ENCODE measurements at regions not wholly inside any gene's neighbourhood (a gene's known extent, or its start where the extent isn't known, plus 50 kb on each side); places are given as distances from the start of the nearest gene placed in this dataset.

- TF ChIP-seq, protein P1, sequence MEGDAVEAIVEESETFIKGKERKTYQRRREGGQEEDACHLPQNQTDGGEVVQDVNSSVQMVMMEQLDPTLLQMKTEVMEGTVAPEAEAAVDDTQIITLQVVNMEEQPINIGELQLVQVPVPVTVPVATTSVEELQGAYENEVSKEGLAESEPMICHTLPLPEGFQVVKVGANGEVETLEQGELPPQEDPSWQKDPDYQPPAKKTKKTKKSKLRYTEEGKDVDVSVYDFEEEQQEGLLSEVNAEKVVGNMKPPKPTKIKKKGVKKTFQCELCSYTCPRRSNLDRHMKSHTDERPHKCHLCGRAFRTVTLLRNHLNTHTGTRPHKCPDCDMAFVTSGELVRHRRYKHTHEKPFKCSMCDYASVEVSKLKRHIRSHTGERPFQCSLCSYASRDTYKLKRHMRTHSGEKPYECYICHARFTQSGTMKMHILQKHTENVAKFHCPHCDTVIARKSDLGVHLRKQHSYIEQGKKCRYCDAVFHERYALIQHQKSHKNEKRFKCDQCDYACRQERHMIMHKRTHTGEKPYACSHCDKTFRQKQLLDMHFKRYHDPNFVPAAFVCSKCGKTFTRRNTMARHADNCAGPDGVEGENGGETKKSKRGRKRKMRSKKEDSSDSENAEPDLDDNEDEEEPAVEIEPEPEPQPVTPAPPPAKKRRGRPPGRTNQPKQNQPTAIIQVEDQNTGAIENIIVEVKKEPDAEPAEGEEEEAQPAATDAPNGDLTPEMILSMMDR (IDR thresholded peaks at IDR 0.05; ENCODE audit: low read depth, low read length) = no peak
- H3K4me3 ChIP-seq (ENCODE audit: low read depth, low read length) = no peak overlapping the region
Measured at GRCh38 chr4:53937918-53938317, 126.5 kb downstream of the CHIC2 start.

GRCh38 chr4:53937327-53937726, 127.1 kb downstream of the CHIC2 start:
- TF ChIP-seq, protein P1 (IDR thresholded peaks at IDR 0.05; ENCODE audit: low read depth, low read length) = no peak
- H3K4me3 ChIP-seq (ENCODE audit: low read depth, low read length) = no peak overlapping the region

DNA sequence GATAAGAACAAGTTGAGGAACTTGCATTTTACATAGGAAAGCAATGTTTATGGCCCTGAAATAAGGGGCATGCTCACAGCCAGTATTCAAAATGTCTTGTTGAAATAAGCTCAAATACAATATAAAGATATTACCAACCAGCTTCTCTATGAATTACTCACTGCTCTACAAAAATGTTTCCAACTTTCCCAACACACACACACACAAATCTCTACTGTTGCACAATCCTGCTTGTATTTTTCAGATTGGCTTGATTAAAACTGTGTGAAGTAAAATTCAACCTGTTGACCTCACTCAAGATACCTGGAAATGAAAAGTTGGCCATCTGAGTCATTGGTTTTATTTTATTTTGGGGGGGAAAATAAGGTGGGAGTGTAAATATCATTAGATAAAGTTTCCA, 128.6 kb downstream of the CHIC2 start:
- H3K4me3 ChIP-seq (ENCODE audit: low read depth, low read length) = no peak overlapping the region
- TF ChIP-seq, protein P1 (IDR thresholded peaks at IDR 0.05; ENCODE audit: low read depth, low read length) = no peak

- H3K4me3 ChIP-seq (ENCODE audit: low read depth, low read length) = no peak overlapping the region
Measured at GRCh38 chr4:53932796-53933610, 131.4 kb downstream of the CHIC2 start.

DNA sequence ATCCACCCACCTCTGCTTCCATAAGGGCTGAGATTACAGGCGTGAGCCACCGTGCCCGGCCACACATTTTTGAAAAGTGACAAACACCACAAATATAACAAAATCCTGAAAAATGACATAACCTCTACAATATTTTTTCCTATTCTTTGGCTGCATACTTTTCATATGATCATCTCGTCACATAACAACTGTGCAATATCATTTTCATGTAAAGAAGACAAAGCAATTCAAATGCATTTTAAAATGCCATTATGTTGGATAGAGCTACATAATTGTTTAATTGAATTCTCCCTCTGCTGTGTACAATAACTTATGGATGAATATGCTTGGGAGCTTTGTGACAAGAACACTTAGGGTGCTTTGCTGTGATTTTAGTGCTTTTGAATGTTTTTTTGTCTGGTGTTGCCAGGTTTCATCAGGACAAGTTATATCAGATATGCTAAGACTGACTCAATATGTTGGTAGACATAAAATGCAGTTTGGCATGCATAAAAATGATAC, 132.9 kb downstream of the CHIC2 start:
- no peak overlapping the region for H3K4me3 ChIP-seq (ENCODE audit: low read depth, low read length)
- TF ChIP-seq, protein P1 (IDR thresholded peaks at IDR 0.05; ENCODE audit: low read depth, low read length) = no peak

More at GRCh38 chr4:53932796-53933610, 131.4 kb downstream of the CHIC2 start:
- TF ChIP-seq, protein P1 (IDR thresholded peaks at IDR 0.05; ENCODE audit: low read depth, low read length) = no peak

DNA sequence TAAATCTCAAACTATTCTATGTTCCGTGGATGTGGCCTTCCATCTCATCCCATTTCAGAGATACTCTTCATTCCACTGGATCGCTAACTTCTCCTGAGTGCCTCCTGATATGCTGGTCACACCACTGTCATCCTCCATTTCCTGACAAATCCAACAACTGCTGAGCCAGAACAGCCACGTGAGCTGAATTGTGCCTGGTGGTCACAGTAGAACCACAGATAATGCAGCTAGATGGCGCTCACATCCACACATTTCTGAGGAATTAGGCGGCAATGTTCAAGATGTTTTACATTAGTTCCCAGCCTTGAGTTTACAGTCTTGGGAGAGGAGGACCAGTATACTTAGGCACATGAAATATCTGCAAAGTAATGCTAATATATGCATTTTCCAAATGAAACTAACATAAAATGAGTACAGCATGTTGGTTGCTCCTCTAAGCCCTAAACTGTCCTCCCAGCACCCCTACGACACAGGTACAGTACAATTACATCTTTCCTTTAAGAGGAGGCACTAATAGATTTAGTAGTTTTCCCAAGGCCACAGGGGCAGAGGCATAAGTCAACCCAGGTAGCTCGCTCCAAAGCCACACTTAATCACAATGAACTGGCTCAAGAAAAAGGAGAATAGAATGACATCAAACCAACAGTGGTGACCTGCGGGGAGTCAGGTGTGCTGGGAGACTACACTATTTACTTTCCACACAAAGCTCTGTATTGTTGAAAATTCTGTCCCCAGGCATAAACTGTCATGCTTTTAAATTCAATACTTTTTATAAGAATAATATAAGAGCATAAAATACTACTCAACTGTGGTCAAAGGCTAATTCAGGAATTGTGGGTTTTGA, 134.2 kb downstream of the CHIC2 start:
- TF ChIP-seq, protein P1 (IDR thresholded peaks at IDR 0.05; ENCODE audit: low read depth, low read length) = peak; percentile 53
- no peak overlapping the region for H3K4me3 ChIP-seq (ENCODE audit: low read depth, low read length)
